ENCODE measurements at regions not wholly inside any gene's neighbourhood (a gene's known extent, or its start where the extent isn't known, plus 50 kb on each side); places are given as distances from the start of the nearest gene placed in this dataset.
A peak's percentile ranks its signal among the peaks of the same experiment; 100 is the strongest.
"Not testable (repeated sequence)": the region's sequence is repeated elsewhere in the genome, so short reads cannot be mapped to it uniquely, and the experiment has no call there.

- H3K9me3 Mint-ChIP-seq, result peaks cover 7% of the 10 kb centered on the region
- peaks cover 32% of the 10 kb centered on the region for H3K4me1 Mint-ChIP-seq (ENCODE audit: low read depth)
- H3K4me3 Mint-ChIP-seq, result peak overlapping the region; percentile 32
- H3K27me3 Mint-ChIP-seq (ENCODE audit: low read depth), result no peaks in the 10 kb centered on the region
- H3K36me3 Mint-ChIP-seq (ENCODE audit: low read depth), result peaks cover 8% of the 10 kb centered on the region
- peak overlapping the region; percentile 96 for H3K27ac Mint-ChIP-seq
Measured at GRCh38 chr14:97995531-97995930, 1198.3 kb downstream of the VRK1 start.

GRCh38 chr14:98006008-98006407 is 1208.8 kb downstream of the VRK1 start:
- Mint-ChIP-seq H3K4me1 (ENCODE audit: low read depth) (peaks cover 8% of the 10 kb centered on the region), H3K27me3 (ENCODE audit: low read depth) (no peaks in the 10 kb centered on the region), H3K27ac (no peak overlapping the region), H3K36me3 (ENCODE audit: low read depth) (peaks cover 16% of the 10 kb centered on the region), H3K4me3 (no peak overlapping the region), H3K9me3 (peaks cover 17% of the 10 kb centered on the region)

- no peak overlapping the region for H3K4me3 Mint-ChIP-seq
- peak overlapping the region; percentile 24 for H3K27ac Mint-ChIP-seq
- peaks cover 1% of the 10 kb centered on the region for H3K9me3 Mint-ChIP-seq
- no peaks in the 10 kb centered on the region for H3K27me3 Mint-ChIP-seq (ENCODE audit: low read depth)
- H3K36me3 Mint-ChIP-seq (ENCODE audit: low read depth), result peaks cover 8% of the 10 kb centered on the region
- H3K4me1 Mint-ChIP-seq (ENCODE audit: low read depth), result peaks cover 15% of the 10 kb centered on the region
Measured at GRCh38 chr14:98008381-98009113, 1211.4 kb downstream of the VRK1 start.

GRCh38 chr14:98009177-98009576 is 1212.0 kb downstream of the VRK1 start:
- H3K27ac Mint-ChIP-seq, H3K4me3 Mint-ChIP-seq: not testable (repeated sequence)

GRCh38 chr14:98010784-98011183 is 1213.6 kb downstream of the VRK1 start:
- Mint-ChIP-seq H3K4me3 (no peak overlapping the region), H3K36me3 (ENCODE audit: low read depth) (peaks cover 9% of the 10 kb centered on the region), H3K9me3 (peaks cover 4% of the 10 kb centered on the region), H3K27me3 (ENCODE audit: low read depth) (no peaks in the 10 kb centered on the region), H3K27ac (no peak overlapping the region), H3K4me1 (ENCODE audit: low read depth) (peaks cover 19% of the 10 kb centered on the region)

More at GRCh38 chr14:98009177-98009576, 1212.0 kb downstream of the VRK1 start:
- not testable (repeated sequence) for H3K9me3 Mint-ChIP-seq; H3K27me3 Mint-ChIP-seq (ENCODE audit: low read depth); H3K36me3 Mint-ChIP-seq (ENCODE audit: low read depth)
- H3K4me1 Mint-ChIP-seq (ENCODE audit: low read depth), result peaks cover 17% of the 10 kb centered on the region

- Mint-ChIP-seq H3K4me3 (no peak overlapping the region), H3K4me1 (ENCODE audit: low read depth) (peaks cover 27% of the 10 kb centered on the region), H3K36me3 (ENCODE audit: low read depth) (peaks cover 6% of the 10 kb centered on the region), H3K27ac (no peak overlapping the region), H3K27me3 (ENCODE audit: low read depth) (no peaks in the 10 kb centered on the region), H3K9me3 (peaks cover 4% of the 10 kb centered on the region)
Measured at GRCh38 chr14:98014851-98015615, 1217.9 kb downstream of the VRK1 start.

GRCh38 chr14:98015921-98016320 is 1218.7 kb downstream of the VRK1 start:
- Mint-ChIP-seq H3K4me3 (no peak overlapping the region), H3K9me3 (peaks cover 4% of the 10 kb centered on the region), H3K27ac (no peak overlapping the region), H3K4me1 (ENCODE audit: low read depth) (peaks cover 24% of the 10 kb centered on the region), H3K27me3 (ENCODE audit: low read depth) (no peaks in the 10 kb centered on the region), H3K36me3 (ENCODE audit: low read depth) (peaks cover 4% of the 10 kb centered on the region)

- Mint-ChIP-seq H3K4me3 (no peak overlapping the region), H3K27ac (no peak overlapping the region), H3K27me3 (ENCODE audit: low read depth) (no peaks in the 10 kb centered on the region), H3K9me3 (peaks cover 4% of the 10 kb centered on the region), H3K36me3 (ENCODE audit: low read depth) (peaks cover 4% of the 10 kb centered on the region), H3K4me1 (ENCODE audit: low read depth) (peaks cover 18% of the 10 kb centered on the region)
Measured at GRCh38 chr14:98018628-98019027, 1221.4 kb downstream of the VRK1 start.

- Mint-ChIP-seq H3K27ac (no peak overlapping the region), H3K4me1 (ENCODE audit: low read depth) (peaks cover 6% of the 10 kb centered on the region), H3K9me3 (peaks cover 7% of the 10 kb centered on the region), H3K36me3 (ENCODE audit: low read depth) (no peaks in the 10 kb centered on the region), H3K27me3 (ENCODE audit: low read depth) (no peaks in the 10 kb centered on the region), H3K4me3 (no peak overlapping the region)
Measured at GRCh38 chr14:98022541-98023520, 1225.6 kb downstream of the VRK1 start.

GRCh38 chr14:98028162-98028561 is 1231.0 kb downstream of the VRK1 start:
- Mint-ChIP-seq H3K9me3 (peaks cover 20% of the 10 kb centered on the region), H3K4me1 (ENCODE audit: low read depth) (no peaks in the 10 kb centered on the region), H3K27me3 (ENCODE audit: low read depth) (no peaks in the 10 kb centered on the region), H3K36me3 (ENCODE audit: low read depth) (peaks cover 1% of the 10 kb centered on the region), H3K27ac (no peak overlapping the region), H3K4me3 (no peak overlapping the region)

- Mint-ChIP-seq H3K27ac (no peak overlapping the region), H3K36me3 (ENCODE audit: low read depth) (no peaks in the 10 kb centered on the region)
Measured at GRCh38 chr14:98035396-98035795, 1236.6 kb downstream of the BCL11B start.

GRCh38 chr14:98037831-98038230 is 1234.2 kb downstream of the BCL11B start:
- no peaks in the 10 kb centered on the region for H3K27me3 Mint-ChIP-seq (ENCODE audit: low read depth)
- no peaks in the 10 kb centered on the region for H3K36me3 Mint-ChIP-seq (ENCODE audit: low read depth)
- H3K9me3 Mint-ChIP-seq, result peaks cover 7% of the 10 kb centered on the region
- H3K4me3 Mint-ChIP-seq, result no peak overlapping the region
- H3K4me1 Mint-ChIP-seq (ENCODE audit: low read depth), result no peaks in the 10 kb centered on the region
- no peak overlapping the region for H3K27ac Mint-ChIP-seq

More at GRCh38 chr14:98035396-98035795, 1236.6 kb downstream of the BCL11B start:
- H3K4me3 Mint-ChIP-seq, result no peak overlapping the region
- peaks cover 16% of the 10 kb centered on the region for H3K9me3 Mint-ChIP-seq
- H3K27me3 Mint-ChIP-seq (ENCODE audit: low read depth), result no peaks in the 10 kb centered on the region
- H3K4me1 Mint-ChIP-seq (ENCODE audit: low read depth), result no peaks in the 10 kb centered on the region

- Mint-ChIP-seq H3K4me3 (no peak overlapping the region), H3K36me3 (ENCODE audit: low read depth) (no peaks in the 10 kb centered on the region), H3K9me3 (peaks cover 5% of the 10 kb centered on the region), H3K27ac (no peak overlapping the region), H3K4me1 (ENCODE audit: low read depth) (no peaks in the 10 kb centered on the region), H3K27me3 (ENCODE audit: low read depth) (no peaks in the 10 kb centered on the region)
Measured at GRCh38 chr14:98056946-98057345, 1215.1 kb downstream of the BCL11B start.

- no peaks in the 10 kb centered on the region for H3K27me3 Mint-ChIP-seq (ENCODE audit: low read depth)
- H3K4me1 Mint-ChIP-seq (ENCODE audit: low read depth), result no peaks in the 10 kb centered on the region
- no peak overlapping the region for H3K27ac Mint-ChIP-seq
- no peak overlapping the region for H3K4me3 Mint-ChIP-seq
- peaks cover 7% of the 10 kb centered on the region for H3K9me3 Mint-ChIP-seq
- no peaks in the 10 kb centered on the region for H3K36me3 Mint-ChIP-seq (ENCODE audit: low read depth)
Measured at GRCh38 chr14:98059106-98059505, 1212.9 kb downstream of the BCL11B start.

All from T-helper 1 cell treated with Interleukin-12 subunit alpha and Interleukin-12 subunit beta and Interleukin-4 antibody, amounts not matched to agents 30 μg/mL and 1 μg/mL, for 36 hours (primary cell).